ENCODE measurements at regions not wholly inside any gene's neighbourhood (a gene's known extent, or its start where the extent isn't known, plus 50 kb on each side); places are given as distances from the start of the nearest gene placed in this dataset.

DNA sequence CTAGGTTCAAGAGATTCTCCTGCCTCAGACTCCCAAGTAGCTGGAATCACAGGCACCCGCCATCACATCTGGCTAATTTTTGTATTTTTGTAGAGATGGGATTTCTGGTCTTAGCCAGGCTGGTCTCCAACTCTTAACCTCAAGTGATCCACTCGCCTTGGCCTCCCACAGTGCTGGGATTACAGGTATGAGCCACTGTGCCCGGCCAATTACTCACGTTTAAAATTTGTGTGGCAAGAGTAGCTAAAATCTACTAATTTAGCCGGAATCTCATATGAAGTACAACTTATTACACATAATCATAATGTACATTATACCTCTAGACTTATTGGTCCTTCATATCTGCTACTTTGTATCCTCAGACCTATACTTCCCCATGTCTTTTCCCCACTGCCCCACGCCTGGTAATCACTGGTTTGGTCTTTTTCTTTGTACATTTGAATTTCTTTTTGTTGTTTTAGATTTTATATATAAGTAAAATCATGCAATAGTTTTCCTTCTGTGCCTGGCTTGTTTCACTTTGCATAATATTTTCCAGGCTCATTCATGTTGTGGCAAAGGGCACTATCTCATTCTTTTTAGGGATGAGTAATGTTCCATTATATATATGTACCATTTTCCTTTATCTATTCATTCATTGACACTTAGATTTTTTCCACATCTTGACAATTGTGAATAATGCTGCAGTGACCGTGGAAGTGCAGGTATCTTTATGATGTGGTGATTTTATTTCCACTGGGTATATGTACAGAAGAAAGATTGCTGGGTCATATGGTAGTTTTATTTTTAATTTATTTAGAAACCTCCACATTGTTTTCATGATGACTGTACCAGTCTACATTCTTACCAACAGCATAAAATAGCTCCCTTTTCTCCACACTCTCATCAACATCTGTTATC, 605.0 kb upstream of the CBLB start:
- no peak for TF ChIP-seq ZNF8 (CRISPR knock-in tag; IDR thresholded peaks at IDR 0.05)
- TF ChIP-seq, protein P1, sequence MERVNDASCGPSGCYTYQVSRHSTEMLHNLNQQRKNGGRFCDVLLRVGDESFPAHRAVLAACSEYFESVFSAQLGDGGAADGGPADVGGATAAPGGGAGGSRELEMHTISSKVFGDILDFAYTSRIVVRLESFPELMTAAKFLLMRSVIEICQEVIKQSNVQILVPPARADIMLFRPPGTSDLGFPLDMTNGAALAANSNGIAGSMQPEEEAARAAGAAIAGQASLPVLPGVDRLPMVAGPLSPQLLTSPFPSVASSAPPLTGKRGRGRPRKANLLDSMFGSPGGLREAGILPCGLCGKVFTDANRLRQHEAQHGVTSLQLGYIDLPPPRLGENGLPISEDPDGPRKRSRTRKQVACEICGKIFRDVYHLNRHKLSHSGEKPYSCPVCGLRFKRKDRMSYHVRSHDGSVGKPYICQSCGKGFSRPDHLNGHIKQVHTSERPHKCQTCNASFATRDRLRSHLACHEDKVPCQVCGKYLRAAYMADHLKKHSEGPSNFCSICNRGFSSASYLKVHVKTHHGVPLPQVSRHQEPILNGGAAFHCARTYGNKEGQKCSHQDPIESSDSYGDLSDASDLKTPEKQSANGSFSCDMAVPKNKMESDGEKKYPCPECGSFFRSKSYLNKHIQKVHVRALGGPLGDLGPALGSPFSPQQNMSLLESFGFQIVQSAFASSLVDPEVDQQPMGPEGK (CRISPR knock-in tag; IDR thresholded peaks at IDR 0.05; ENCODE audit: borderline replicate concordance) = no peak
- no peak for TF ChIP-seq CSDC2 (CRISPR knock-in tag; IDR thresholded peaks at IDR 0.05)
- no peak for TF ChIP-seq CSRNP3 (CRISPR knock-in tag; IDR thresholded peaks at IDR 0.05)
- no peak for TF ChIP-seq ZNF70 (CRISPR knock-in tag; IDR thresholded peaks at IDR 0.05)
- TF ChIP-seq ARNTL (CRISPR knock-in tag; IDR thresholded peaks at IDR 0.05; ENCODE audit: borderline replicate concordance, low read depth) = no peak
- no peak for TF ChIP-seq ZFP3 (CRISPR knock-in tag; IDR thresholded peaks at IDR 0.05)
- TF ChIP-seq, protein P2, sequence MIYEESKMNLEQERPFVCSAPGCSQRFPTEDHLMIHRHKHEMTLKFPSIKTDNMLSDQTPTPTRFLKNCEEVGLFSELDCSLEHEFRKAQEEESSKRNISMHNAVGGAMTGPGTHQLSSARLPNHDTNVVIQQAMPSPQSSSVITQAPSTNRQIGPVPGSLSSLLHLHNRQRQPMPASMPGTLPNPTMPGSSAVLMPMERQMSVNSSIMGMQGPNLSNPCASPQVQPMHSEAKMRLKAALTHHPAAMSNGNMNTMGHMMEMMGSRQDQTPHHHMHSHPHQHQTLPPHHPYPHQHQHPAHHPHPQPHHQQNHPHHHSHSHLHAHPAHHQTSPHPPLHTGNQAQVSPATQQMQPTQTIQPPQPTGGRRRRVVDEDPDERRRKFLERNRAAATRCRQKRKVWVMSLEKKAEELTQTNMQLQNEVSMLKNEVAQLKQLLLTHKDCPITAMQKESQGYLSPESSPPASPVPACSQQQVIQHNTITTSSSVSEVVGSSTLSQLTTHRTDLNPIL (CRISPR knock-in tag; IDR thresholded peaks at IDR 0.05; ENCODE audit: low read depth) = no peak
- no peak for TF ChIP-seq ZC3H10 (CRISPR knock-in tag; IDR thresholded peaks at IDR 0.05)
- TF ChIP-seq POU6F1 (CRISPR knock-in tag; IDR thresholded peaks at IDR 0.05; ENCODE audit: borderline replicate concordance, low read depth) = no peak
- no peak for TF ChIP-seq PPARA (CRISPR knock-in tag; IDR thresholded peaks at IDR 0.05; ENCODE audit: borderline replicate concordance)
- no peak for TF ChIP-seq BACH2 (CRISPR knock-in tag; IDR thresholded peaks at IDR 0.05; ENCODE audit: borderline replicate concordance)
- no peak for ATAC-seq

DNA sequence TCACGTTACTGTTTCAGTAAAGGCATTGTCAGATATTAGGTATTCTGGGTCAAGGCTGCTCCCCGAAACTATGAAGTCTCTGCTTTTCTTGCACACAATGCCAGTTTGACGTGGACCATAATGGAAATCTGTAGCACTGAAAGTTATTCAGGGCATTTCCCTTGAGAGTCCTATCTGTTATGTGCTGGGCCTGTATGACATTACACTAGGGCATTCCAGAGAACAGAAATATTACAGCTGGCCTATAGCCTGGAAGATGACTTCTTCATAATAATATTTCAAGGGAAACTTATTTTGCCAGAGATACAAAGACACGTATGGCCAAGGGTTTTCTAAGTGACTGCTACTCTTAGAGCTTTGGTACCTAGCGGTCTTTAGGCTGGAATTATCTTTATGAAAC, 613.6 kb upstream of the CBLB start:
- TF ChIP-seq TCF4 (CRISPR knock-in tag; IDR thresholded peaks at IDR 0.05; ENCODE audit: borderline replicate concordance) (no peak), ZC3H10 (CRISPR knock-in tag; IDR thresholded peaks at IDR 0.05) (no peak), ZNF8 (CRISPR knock-in tag; IDR thresholded peaks at IDR 0.05) (no peak), ZFP30 (CRISPR knock-in tag; IDR thresholded peaks at IDR 0.05) (no peak), POU6F1 (CRISPR knock-in tag; IDR thresholded peaks at IDR 0.05; ENCODE audit: borderline replicate concordance, low read depth) (no peak), CSDC2 (CRISPR knock-in tag; IDR thresholded peaks at IDR 0.05) (no peak), TOX (CRISPR knock-in tag; IDR thresholded peaks at IDR 0.05; ENCODE audit: borderline replicate concordance) (no peak)
- ATAC-seq = no peak

- TF ChIP-seq ZFP3 (CRISPR knock-in tag; IDR thresholded peaks at IDR 0.05) (no peak), OSR1 (CRISPR knock-in tag; IDR thresholded peaks at IDR 0.05) (no peak), RARB (CRISPR knock-in tag; IDR thresholded peaks at IDR 0.05) (no peak), ESRRG (CRISPR knock-in tag; IDR thresholded peaks at IDR 0.05) (no peak), CSDC2 (CRISPR knock-in tag; IDR thresholded peaks at IDR 0.05) (no peak)
- TF ChIP-seq, protein P2 (CRISPR knock-in tag; IDR thresholded peaks at IDR 0.05; ENCODE audit: low read depth) = no peak
- no peak for ATAC-seq
Measured at GRCh38 chr3:106485217-106485616, 616.4 kb upstream of the CBLB start.

All from SK-N-SH treated with all-trans-retinoic acid at 6 μM for 48 hours (cell line).